IMR-90 (cell line): ENCODE measurements at regions not wholly inside any gene's neighbourhood (a gene's known extent, or its start where the extent isn't known, plus 50 kb on each side); places are given as distances from the start of the nearest gene placed in this dataset.

Experiments
- ATAC-seq: fragments of 200-7000 bp; cut with Tn5 transposase; 2 replicates; pipeline ENCODE4 v1.9.1; 2020; ENCODE audit warnings: low read depth, mild to moderate bottlenecking, moderate library complexity
- BruUV-seq: library from RNA; stranded (reverse); fragments of 400-500 nt; replicated peaks from 2 replicates; lab custom pipeline; 2021; lab: Mats Ljungman, UMichigan
- CTCF ChIA-PET: fragments of 300-600 bp; formaldehyde crosslinking; extraction: SDS; loops from one replicate; lab custom pipeline; 2021; ENCODE audit warnings: antibody characterized with exemption; lab: Yijun Ruan, JAX
- POLR2A ChIA-PET: fragments of 300-600 bp; sonication (Branson Sonifier 250); formaldehyde crosslinking; loops from one replicate; lab custom pipeline; 2022; ENCODE audit warnings: antibody characterized with exemption; ENCODE audit not compliant: unreplicated experiment; lab: Charles Lee
- DNase-seq: peaks from one replicate; pipeline ENCODE4 v3.0.0; 2013
- H2AFZ ChIP-seq: replicated peaks from 2 replicates; pipeline ENCODE3; 2013; ENCODE audit warnings: low read length, mild to moderate bottlenecking; ENCODE audit not compliant: poor library complexity
- H2AK5ac ChIP-seq: 2 replicates; pipeline ENCODE4 v1.6.1; 2013; ENCODE audit warnings: low read depth, low read length, inconsistent platforms
- H2AK9ac ChIP-seq: replicated peaks from 2 replicates; pipeline ENCODE3; 2013; ENCODE audit warnings: mild to moderate bottlenecking, low read depth, low read length, moderate library complexity; ENCODE audit not compliant: poor library complexity
- H2BK120ac ChIP-seq: 2 replicates; pipeline ENCODE4 v1.6.1; 2013; ENCODE audit warnings: low read depth, low read length, inconsistent platforms
- H2BK15ac ChIP-seq: 3 replicates; pipeline ENCODE4 v1.6.1; 2013; ENCODE audit warnings: low read depth, low read length, inconsistent platforms
- H2BK20ac ChIP-seq: 2 replicates; pipeline ENCODE4 v1.6.1; 2013; ENCODE audit warnings: low read depth, mild to moderate bottlenecking, inconsistent platforms, low read length, moderate library complexity
- H2BK5ac ChIP-seq: 2 replicates; pipeline ENCODE4 v1.6.1; 2013; ENCODE audit warnings: mild to moderate bottlenecking, low read depth, low read length, inconsistent platforms; ENCODE audit not compliant: poor library complexity, severe bottlenecking
- H3K14ac ChIP-seq: replicated peaks from 2 replicates; pipeline ENCODE4 v1.6.1; 2013; ENCODE audit warnings: low read depth, low read length, inconsistent platforms
- H3K18ac ChIP-seq: 2 replicates; pipeline ENCODE4 v1.6.1; 2013; ENCODE audit warnings: low read depth, low read length, control low read depth
- H3K23ac ChIP-seq: 2 replicates; pipeline ENCODE4 v1.6.1; 2013; ENCODE audit warnings: low read depth, low read length, inconsistent platforms
- H3K27ac ChIP-seq: 2 replicates; pipeline ENCODE4 v1.5.1; 2013; ENCODE audit warnings: mild to moderate bottlenecking, control low read depth, low read length; ENCODE audit not compliant: insufficient read depth
- H3K27me3 ChIP-seq: 2 replicates; pipeline ENCODE4 v1.6.1; 2013; ENCODE audit warnings: low read length; ENCODE audit not compliant: control insufficient read depth, insufficient read depth
- H3K36me3 ChIP-seq: 2 replicates; pipeline ENCODE4 v1.6.1; 2013; ENCODE audit warnings: low read length, mixed read lengths; ENCODE audit not compliant: control insufficient read depth, insufficient read depth
- H3K4ac ChIP-seq: 2 replicates; pipeline ENCODE4 v1.6.1; 2013; ENCODE audit warnings: low read depth, low read length, inconsistent platforms
- H3K4me1 ChIP-seq: 2 replicates; pipeline ENCODE4 v1.6.1; 2013; ENCODE audit warnings: low read length, mixed read lengths; ENCODE audit not compliant: control insufficient read depth, insufficient read depth
- H3K4me2 ChIP-seq: 2 replicates; pipeline ENCODE4 v1.6.1; 2013; ENCODE audit warnings: low read depth, mild to moderate bottlenecking, control low read depth, low read length, moderate library complexity
- H3K4me3 ChIP-seq: 2 replicates; pipeline ENCODE4 v1.5.1; 2013; ENCODE audit warnings: low read depth, mild to moderate bottlenecking, control low read depth, low read length, moderate library complexity; ENCODE audit not compliant: insufficient read depth
- H3K56ac ChIP-seq: 2 replicates; pipeline ENCODE4 v1.6.1; 2013; ENCODE audit warnings: low read length, inconsistent platforms; ENCODE audit not compliant: insufficient read depth; ENCODE audit errors: extremely low read depth
- H3K79me1 ChIP-seq, 2 experiments: 2 replicates each; pipeline ENCODE4 v1.6.1; 2013; ENCODE audit warnings: low read length in 2 of 2, inconsistent platforms in 1 of 2, low read depth in 1 of 2
- H3K9ac ChIP-seq: 2 replicates; pipeline ENCODE4 v1.6.1; 2013; ENCODE audit warnings: low read depth, low read length, control low read depth
- H3K9me1 ChIP-seq: 2 replicates; pipeline ENCODE4 v1.6.1; 2013; ENCODE audit warnings: low read length, inconsistent platforms; ENCODE audit not compliant: insufficient read depth
- H3K9me3 ChIP-seq: 2 replicates; pipeline ENCODE4 v1.6.1; 2013; ENCODE audit warnings: low read length; ENCODE audit not compliant: control insufficient read depth, insufficient read depth
- H4K20me1 ChIP-seq: 2 replicates; pipeline ENCODE4 v1.6.1; 2013; ENCODE audit warnings: low read length, inconsistent platforms; ENCODE audit not compliant: insufficient read depth
- H4K5ac ChIP-seq: 2 replicates; pipeline ENCODE4 v1.6.1; 2013; ENCODE audit warnings: mild to moderate bottlenecking, low read depth, low read length, control low read depth
- H4K8ac ChIP-seq, 2 experiments: 2 replicates each; pipeline ENCODE4 v1.6.1; 2013; ENCODE audit warnings: low read depth in 2 of 2, low read length in 2 of 2, control low read depth in 1 of 2, inconsistent platforms in 1 of 2
- H4K91ac ChIP-seq: 2 replicates; pipeline ENCODE4 v1.6.1; 2013; ENCODE audit warnings: low read depth, low read length, inconsistent platforms; ENCODE audit not compliant: insufficient read depth
- MAFK ChIP-seq: IDR thresholded peaks from 2 replicates; pipeline ENCODE4 v1.6.1; 2012; ENCODE audit warnings: low read depth, low read length, improper control_type of control experiment
- MAZ ChIP-seq: IDR thresholded peaks from 2 replicates; pipeline ENCODE4 v1.6.1; 2012; ENCODE audit warnings: low read depth, mild to moderate bottlenecking, low read length, improper control_type of control experiment, moderate library complexity, borderline replicate concordance
- RFX5 ChIP-seq: IDR thresholded peaks from 2 replicates; pipeline ENCODE4 v1.8.0; 2012; ENCODE audit warnings: low read depth, mild to moderate bottlenecking, low read length, moderate library complexity
- WGBS, 2 experiments: methylation state at CpG; one replicate each; pipeline versions ENCODE4 v1.1.5 to v1.1.7; 2013; ENCODE audit warnings: missing lambda C conversion rate in 2 of 2; ENCODE audit not compliant: insufficient read length in 1 of 2; ENCODE audit errors: extremely low coverage in 2 of 2; 5-methylcytosine and 5-hydroxymethylcytosine counted together
- dilution Hi-C: fragments of 300-500 bp; cut with HindIII; formaldehyde crosslinking; loops from one replicate; pipeline ENCODE4 v1.14.3; 2018; ENCODE audit warnings: low sequenced_read_pairs; ENCODE audit not compliant: unreplicated experiment
- in situ Hi-C: fragments of 300-500 bp; cut with MboI; formaldehyde crosslinking; loops from 3 replicates; pipeline ENCODE4 v1.14.3; 2019; ENCODE audit warnings: low sequenced_read_pairs, inconsistent platforms, mixed read lengths
- intact Hi-C: fragments of 100-400 bp; cut with micrococcal nuclease; formaldehyde crosslinking; loops from 2 replicates; pipeline ENCODE4 v1.10.0; 2022

DNA sequence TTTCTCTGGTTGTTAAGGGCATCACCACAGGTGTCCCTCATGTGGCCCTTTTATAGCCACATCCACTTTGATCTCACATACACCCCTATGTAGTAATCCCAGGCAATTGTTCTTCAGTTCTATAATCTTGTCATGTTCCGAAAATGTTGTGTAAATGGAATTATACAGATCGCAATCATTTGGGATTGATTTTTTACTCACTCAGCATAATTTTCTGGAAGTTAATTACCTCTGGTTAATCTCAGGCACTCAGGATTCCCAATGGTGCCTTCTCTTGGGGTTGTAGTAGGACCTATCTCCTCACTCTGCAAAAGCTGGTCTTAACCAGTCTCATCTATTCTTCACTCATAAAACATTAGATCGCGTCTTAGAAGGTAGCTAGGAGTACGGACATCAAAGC is 1549.6 kb upstream of the DDX18 start:
- Histone ChIP-seq H3K18ac (no peak overlapping the region), H3K9me3 (peaks cover 3% of the 10 kb centered on the region), H3K36me3 (no peaks in the 10 kb centered on the region), H3K4me1 (no peaks in the 10 kb centered on the region), H3K23ac (no peak overlapping the region), H2BK5ac (no peak overlapping the region), H2BK20ac (no peak overlapping the region), H3K27ac (no peak overlapping the region), H3K4me3 (no peak overlapping the region), H3K56ac (no peak overlapping the region), H4K5ac (no peak overlapping the region), H4K8ac (no peak overlapping the region), H2BK120ac (no peak overlapping the region), H2AFZ (no peak overlapping the region), H3K4ac (no peak overlapping the region), H3K4me2 (no peak overlapping the region), H4K20me1 (no peaks in the 10 kb centered on the region), H3K27me3 (no peaks in the 10 kb centered on the region), H2AK9ac (no peak overlapping the region), H3K9ac (no peak overlapping the region), H2BK15ac (no peak overlapping the region), H2AK5ac (no peak overlapping the region), H3K79me1 (no peaks in the 10 kb centered on the region), H3K14ac (no peak overlapping the region), H4K91ac (no peak overlapping the region), H3K9me1 (no peaks in the 10 kb centered on the region)
- ATAC-seq, result no peak
- intact Hi-C loops, result no loop called here
- ChIA-PET CTCF (no interaction called here), POLR2A (no interaction called here)
- dilution Hi-C loops, result no loop called here
- peak; percentile 60 for TF ChIP-seq MAFK
- TF ChIP-seq MAZ, result no peak
- TF ChIP-seq RFX5, result no peak
- BruUV-seq, result no TSS peak
- no peak for DNase-seq
- WGBS, 2 experiments, result no CpG with 5 or more reads among the region's 5 CpGs
- in situ Hi-C loops, result no loop called here
